ENCODE measurements at regions not wholly inside any gene's neighbourhood (a gene's known extent, or its start where the extent isn't known, plus 50 kb on each side); places are given as distances from the start of the nearest gene placed in this dataset.

DNA sequence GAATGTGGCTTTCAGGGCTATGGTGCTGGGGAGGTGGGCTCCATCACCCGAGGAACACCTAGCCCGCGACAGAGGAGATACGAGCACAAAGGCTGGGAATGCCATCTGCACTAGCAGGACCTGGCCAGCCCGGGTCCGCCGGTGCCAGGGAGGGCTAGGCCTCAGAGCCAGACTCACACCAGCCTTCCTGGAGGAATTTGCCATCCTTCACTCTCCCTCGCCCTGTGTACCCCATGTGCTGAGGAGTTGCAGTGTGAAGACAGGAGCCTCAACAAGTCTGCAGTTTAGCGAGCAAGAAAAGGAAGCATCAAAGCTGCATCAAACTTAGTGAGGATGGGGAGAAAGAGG, 123.6 kb upstream of the JCAD start:
- Histone ChIP-seq H3K9me3 (ENCODE audit: low read depth, low read length, poor library complexity, severe bottlenecking) (no peaks in the 10 kb centered on the region), H3K4me1 (ENCODE audit: insufficient read depth, low read length, poor library complexity, severe bottlenecking) (no peaks in the 10 kb centered on the region), H3K27ac (ENCODE audit: low read depth, low read length, poor library complexity, severe bottlenecking) (no peak overlapping the region), H3K27me3 (replicated peaks; ENCODE audit: insufficient read depth, low read depth, low read length, poor library complexity) (no peaks in the 10 kb centered on the region), H3K4me3 (ENCODE audit: low read depth, low read length, poor library complexity, severe bottlenecking) (no peak overlapping the region), H3K36me3 (ENCODE audit: insufficient read depth, low read length, poor library complexity, severe bottlenecking) (no peaks in the 10 kb centered on the region)
- ChIA-PET POLR2A (ENCODE audit: low non-redundant PET) (no interaction called here), CTCF (no interaction called here)
- TF ChIP-seq EZH2 (IDR thresholded peaks at IDR 0.05; ENCODE audit: borderline replicate concordance, low read depth, low read length, poor library complexity, severe bottlenecking) = no peak
- no peak for TF ChIP-seq CTCF (conservative IDR thresholded peaks at IDR 0.05; ENCODE audit: low read depth, low read length)
- no TSS peak for BruUV-seq (replicated peaks)
- intact Hi-C loops (cut with micrococcal nuclease; ENCODE audit: unreplicated experiment) = no loop called here
- no peak for DNase-seq (ENCODE audit: low spot score)

GRCh38 chr10:30182191-30183054, 123.0 kb upstream of the JCAD start:
- Histone ChIP-seq H3K4me1 (ENCODE audit: insufficient read depth, low read length, poor library complexity, severe bottlenecking) (no peaks in the 10 kb centered on the region), H3K27me3 (replicated peaks; ENCODE audit: insufficient read depth, low read depth, low read length, poor library complexity) (no peaks in the 10 kb centered on the region), H3K9me3 (ENCODE audit: low read depth, low read length, poor library complexity, severe bottlenecking) (no peaks in the 10 kb centered on the region), H3K27ac (ENCODE audit: low read depth, low read length, poor library complexity, severe bottlenecking) (no peak overlapping the region), H3K36me3 (ENCODE audit: insufficient read depth, low read length, poor library complexity, severe bottlenecking) (no peaks in the 10 kb centered on the region), H3K4me3 (ENCODE audit: low read depth, low read length, poor library complexity, severe bottlenecking) (no peak overlapping the region)
- ChIA-PET CTCF (no interaction called here), POLR2A (ENCODE audit: low non-redundant PET) (no interaction called here)
- no peak for DNase-seq (ENCODE audit: low spot score)
- TF ChIP-seq CTCF (conservative IDR thresholded peaks at IDR 0.05; ENCODE audit: low read depth, low read length) (no peak), EZH2 (IDR thresholded peaks at IDR 0.05; ENCODE audit: borderline replicate concordance, low read depth, low read length, poor library complexity, severe bottlenecking) (no peak)
- intact Hi-C loops (cut with micrococcal nuclease; ENCODE audit: unreplicated experiment) = no loop called here
- no TSS peak for BruUV-seq (replicated peaks)

DNA sequence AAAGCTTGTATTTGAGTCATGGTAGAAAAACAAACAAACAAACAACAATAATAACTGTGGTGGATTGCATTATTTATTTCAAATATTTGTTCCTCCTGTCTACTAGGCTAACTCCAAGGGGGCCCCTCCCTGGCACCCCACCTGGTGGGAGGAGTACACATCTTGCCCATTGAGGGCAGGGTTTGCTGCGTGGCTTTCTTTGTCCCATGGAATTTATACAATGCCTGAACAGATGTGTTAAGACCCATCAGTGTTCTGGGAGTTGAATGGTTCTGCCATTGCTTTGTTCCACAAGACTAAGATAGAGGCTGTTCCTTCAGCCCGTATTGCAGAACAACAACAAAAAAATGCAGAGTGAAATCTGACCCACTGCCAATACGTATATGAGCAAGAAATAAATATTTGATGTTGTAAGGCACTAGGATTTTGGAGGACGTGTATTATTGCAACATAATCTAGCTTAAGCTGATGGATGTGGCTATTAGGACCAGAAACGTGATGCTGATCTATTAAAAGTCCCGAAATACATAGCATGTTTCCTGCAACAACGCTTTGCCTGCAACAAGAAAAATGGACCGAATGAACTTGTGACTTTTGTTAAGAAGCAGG, 119.1 kb upstream of the JCAD start:
- DNase-seq (ENCODE audit: low spot score) = no peak
- Histone ChIP-seq H3K27ac (ENCODE audit: low read depth, low read length, poor library complexity, severe bottlenecking) (no peak overlapping the region), H3K27me3 (replicated peaks; ENCODE audit: insufficient read depth, low read depth, low read length, poor library complexity) (no peaks in the 10 kb centered on the region), H3K9me3 (ENCODE audit: low read depth, low read length, poor library complexity, severe bottlenecking) (no peaks in the 10 kb centered on the region), H3K36me3 (ENCODE audit: insufficient read depth, low read length, poor library complexity, severe bottlenecking) (no peaks in the 10 kb centered on the region), H3K4me3 (ENCODE audit: low read depth, low read length, poor library complexity, severe bottlenecking) (no peak overlapping the region), H3K4me1 (ENCODE audit: insufficient read depth, low read length, poor library complexity, severe bottlenecking) (no peaks in the 10 kb centered on the region)
- intact Hi-C loops (cut with micrococcal nuclease; ENCODE audit: unreplicated experiment) = no loop called here
- CTCF ChIA-PET = interaction anchor here (1.0 kb wide), 1 partner anchor 180 kb away, joined by 3 read pairs; no protein-coding TSS in a partner anchor
- BruUV-seq (replicated peaks) = no TSS peak
- TF ChIP-seq EZH2 (IDR thresholded peaks at IDR 0.05; ENCODE audit: borderline replicate concordance, low read depth, low read length, poor library complexity, severe bottlenecking) (no peak), CTCF (conservative IDR thresholded peaks at IDR 0.05; ENCODE audit: low read depth, low read length) (no peak)
- POLR2A ChIA-PET (ENCODE audit: low non-redundant PET) = no interaction called here

All from A673 (cell line).